H9 (cell line): ENCODE measurements at regions not wholly inside any gene's neighbourhood (a gene's known extent, or its start where the extent isn't known, plus 50 kb on each side); places are given as distances from the start of the nearest gene placed in this dataset.

Experiments used
- DNase-seq: peaks from one replicate; pipeline ENCODE4 v3.0.0-alpha.2; 2017
- H2AFZ ChIP-seq: one replicate; pipeline ENCODE4 v1.6.1; 2013; ENCODE audit warnings: mild to moderate bottlenecking, low read length, control low read depth, moderate library complexity
- H2AK5ac ChIP-seq: 2 replicates; pipeline ENCODE4 v1.6.1; 2013; ENCODE audit warnings: low read length, control low read depth, mixed read lengths; ENCODE audit not compliant: insufficient read length
- H2BK120ac ChIP-seq: one replicate; pipeline ENCODE4 v1.6.1; 2013; ENCODE audit warnings: low read depth, mild to moderate bottlenecking, low read length, control low read depth, inconsistent platforms; ENCODE audit not compliant: poor library complexity, severe bottlenecking
- H2BK12ac ChIP-seq: 2 replicates; pipeline ENCODE4 v1.6.1; 2013; ENCODE audit warnings: low read length, control low read depth, mixed read lengths, low read depth; ENCODE audit not compliant: insufficient read length
- H2BK15ac ChIP-seq: 2 replicates; pipeline ENCODE4 v1.6.1; 2013; ENCODE audit warnings: low read depth, low read length, control low read depth
- H2BK20ac ChIP-seq: one replicate; pipeline ENCODE4 v1.6.1; 2013; ENCODE audit warnings: low read depth, mild to moderate bottlenecking, low read length, control low read depth, inconsistent platforms; ENCODE audit not compliant: poor library complexity, severe bottlenecking
- H2BK5ac ChIP-seq: 2 replicates; pipeline ENCODE4 v1.6.1; 2013; ENCODE audit warnings: low read length, control low read depth, mixed read lengths; ENCODE audit not compliant: insufficient read length
- H3K14ac ChIP-seq: 2 replicates; pipeline ENCODE4 v1.6.1; 2013; ENCODE audit warnings: low read length, control low read depth; ENCODE audit not compliant: insufficient read depth
- H3K18ac ChIP-seq: 2 replicates; pipeline ENCODE4 v1.6.1; 2013; ENCODE audit warnings: low read depth, mild to moderate bottlenecking, mixed read lengths, low read length, control low read depth; ENCODE audit not compliant: insufficient read length
- H3K23ac ChIP-seq: 2 replicates; pipeline ENCODE4 v1.6.1; 2013; ENCODE audit warnings: low read length, control low read depth, mixed read lengths, low read depth; ENCODE audit not compliant: insufficient read length
- H3K23me2 ChIP-seq: 2 replicates; pipeline ENCODE4 v1.6.1; 2013; ENCODE audit warnings: low read depth, mild to moderate bottlenecking, mixed read lengths, low read length, control low read depth; ENCODE audit not compliant: insufficient read length, poor library complexity, severe bottlenecking
- H3K27ac ChIP-seq: 2 replicates; pipeline ENCODE4 v1.5.1; 2013; ENCODE audit warnings: low read length, control low read depth, mixed read lengths, low read depth; ENCODE audit not compliant: insufficient read length
- H3K27me3 ChIP-seq: 2 replicates; pipeline ENCODE4 v1.6.1; 2013; ENCODE audit warnings: low read length, control low read depth, inconsistent platforms; ENCODE audit not compliant: insufficient read depth
- H3K4ac ChIP-seq: 2 replicates; pipeline ENCODE4 v1.6.1; 2013; ENCODE audit warnings: low read depth, mild to moderate bottlenecking, control low read depth, inconsistent platforms, low read length, moderate library complexity
- H3K4me1 ChIP-seq: 2 replicates; pipeline ENCODE4 v1.6.1; 2013; ENCODE audit warnings: low read length, control low read depth, inconsistent platforms; ENCODE audit not compliant: insufficient read depth
- H3K4me2 ChIP-seq: 2 replicates; pipeline ENCODE4 v1.6.1; 2013; ENCODE audit warnings: low read length, control low read depth, mixed read lengths; ENCODE audit not compliant: insufficient read length, insufficient read depth
- H3K56ac ChIP-seq: 2 replicates; pipeline ENCODE4 v1.6.1; 2013; ENCODE audit warnings: low read depth, mild to moderate bottlenecking, mixed read lengths, low read length, control low read depth; ENCODE audit not compliant: insufficient read length
- H3K79me1 ChIP-seq: 2 replicates; pipeline ENCODE4 v1.6.1; 2013; ENCODE audit warnings: low read depth, mild to moderate bottlenecking, moderate library complexity, low read length, control low read depth, inconsistent platforms; ENCODE audit not compliant: insufficient read depth, poor library complexity, severe bottlenecking
- H3K79me2 ChIP-seq: 2 replicates; pipeline ENCODE4 v1.6.1; 2013; ENCODE audit warnings: low read length, control low read depth, inconsistent platforms; ENCODE audit not compliant: insufficient read depth
- H3K9ac ChIP-seq: 2 replicates; pipeline ENCODE4 v1.6.1; 2013; ENCODE audit warnings: low read length, control low read depth, mixed read lengths; ENCODE audit not compliant: insufficient read length; ENCODE audit errors: extremely low read depth
- H3K9me3 ChIP-seq: one replicate; pipeline ENCODE4 v1.6.1; 2013; ENCODE audit warnings: low read depth, low read length, inconsistent platforms; ENCODE audit not compliant: control insufficient read depth
- H3T11ph ChIP-seq: one replicate; pipeline ENCODE4 v1.6.1; 2013; ENCODE audit warnings: mild to moderate bottlenecking, low read length, control low read depth, inconsistent platforms
- H4K20me1 ChIP-seq: one replicate; pipeline ENCODE4 v1.6.1; 2013; ENCODE audit not compliant: control insufficient read depth, insufficient read length, insufficient read depth
- H4K5ac ChIP-seq: 2 replicates; pipeline ENCODE4 v1.6.1; 2013; ENCODE audit warnings: low read depth, mild to moderate bottlenecking, mixed read lengths, low read length, control low read depth; ENCODE audit not compliant: insufficient read length
- H4K8ac ChIP-seq: replicated peaks from 2 replicates; pipeline ENCODE4 v1.6.1; 2013; ENCODE audit warnings: low read length, control low read depth, mixed read lengths, low read depth; ENCODE audit not compliant: insufficient read length
- H4K91ac ChIP-seq: 2 replicates; pipeline ENCODE4 v1.6.1; 2013; ENCODE audit warnings: low read depth, mild to moderate bottlenecking, moderate library complexity, mixed read lengths, low read length, control low read depth; ENCODE audit not compliant: insufficient read length
- H3K27ac Mint-ChIP-seq, 3 experiments: 2 replicates in 2 of 3; 3 replicates in 1 of 3; pipeline ENCODE4 v1.8.0; 2020 to 2021; ENCODE audit warnings: mixed read lengths in 3 of 3, mild to moderate bottlenecking in 1 of 3, moderate library complexity in 1 of 3
- H3K27me3 Mint-ChIP-seq: 2 replicates; pipeline ENCODE4 v1.8.0; 2021; ENCODE audit warnings: low read depth, mild to moderate bottlenecking, moderate library complexity, mixed read lengths
- H3K36me3 Mint-ChIP-seq, 3 experiments: 2 replicates in 2 of 3; 3 replicates in 1 of 3; pipeline ENCODE4 v1.8.0; 2020 to 2021; ENCODE audit warnings: low read depth in 3 of 3, mixed read lengths in 3 of 3; ENCODE audit not compliant: insufficient read depth in 1 of 3
- H3K4me1 Mint-ChIP-seq, 2 experiments: 2 replicates each; pipeline ENCODE4 v1.8.0; 2020; ENCODE audit warnings: mixed read lengths in 2 of 2
- H3K4me3 Mint-ChIP-seq, 2 experiments: 2 replicates in 1 of 2; 3 replicates in 1 of 2; pipeline ENCODE4 v1.8.0; 2020 to 2021; ENCODE audit warnings: mild to moderate bottlenecking in 2 of 2, mixed read lengths in 2 of 2, moderate library complexity in 1 of 2
- H3K9me3 Mint-ChIP-seq, 2 experiments: 2 replicates in 1 of 2; 3 replicates in 1 of 2; pipeline ENCODE4 v1.8.0; 2020; ENCODE audit warnings: mild to moderate bottlenecking in 2 of 2, mixed read lengths in 2 of 2, moderate library complexity in 1 of 2
- CTCF ChIP-seq: fragments of 200-600 bp; sonication (generic); conservative IDR thresholded peaks from 3 replicates; pipeline ENCODE4 v1.8.0; 2021; ENCODE audit warnings: antibody characterized with exemption, mild to moderate bottlenecking
- WGBS: extraction: QIAGEN DNeasy Blood & Tissue Kit; methylation state at CpG from one replicate; pipeline ENCODE4 v1.1.7; 2013; ENCODE audit warnings: missing lambda C conversion rate, low lambda C conversion rate, mixed read lengths; ENCODE audit not compliant: insufficient read length; ENCODE audit errors: extremely low coverage; 5-methylcytosine and 5-hydroxymethylcytosine counted together

GRCh38 chr3:173273838-173274237 is 123.7 kb upstream of the NLGN1 start:
- Mint-ChIP-seq H3K27me3 (no peaks in the 10 kb centered on the region), H3K27ac (peak overlapping the region in 1 of 3 experiments; percentile 38; a peak in 1 of 7 replicates), H3K4me1 (peaks cover 5 to 17% of the 10 kb centered on the region in 2 experiments), H3K4me3 (no peak overlapping the region), H3K36me3 (peaks cover 0 to 5% (median 3%) of the 10 kb centered on the region in 3 experiments; a peak in 3 of 7 replicates), H3K9me3 (peaks cover 0 to 11% of the 10 kb centered on the region in 2 experiments; a peak in 4 of 5 replicates)
- no peak for DNase-seq
- Histone ChIP-seq H3K27ac (no peak overlapping the region), H3K56ac (no peak overlapping the region), H3K14ac (no peak overlapping the region; the same call in 1 of the 2 replicates), H3K4me2 (no peak overlapping the region), H2BK5ac (no peak overlapping the region), H3K4me1 (no peaks in the 10 kb centered on the region), H4K5ac (no peak overlapping the region), H3K4ac (no peak overlapping the region), H3K79me2 (no peaks in the 10 kb centered on the region), H2BK15ac (no peak overlapping the region), H3K27me3 (no peaks in the 10 kb centered on the region), H4K91ac (no peak overlapping the region), H3K23ac (no peak overlapping the region), H2BK120ac (no peak overlapping the region), H3K23me2 (no peaks in the 10 kb centered on the region), H2AFZ (no peak overlapping the region), H3T11ph (no peak overlapping the region), H4K8ac (no peak overlapping the region), H3K79me1 (no peaks in the 10 kb centered on the region), H4K20me1 (no peaks in the 10 kb centered on the region), H2BK20ac (no peak overlapping the region), H2BK12ac (no peak overlapping the region), H3K18ac (no peak overlapping the region), H3K9ac (no peak overlapping the region), H2AK5ac (no peak overlapping the region), H3K9me3 (no peaks in the 10 kb centered on the region)
- no peak for TF ChIP-seq CTCF
- WGBS: no CpG with 5 or more reads among the region's 5 CpGs
